Testis (tissue), 2 donors: ENCODE measurements at regions not wholly inside any gene's neighbourhood (a gene's known extent, or its start where the extent isn't known, plus 50 kb on each side); places are given as distances from the start of the nearest gene placed in this dataset.
"Not testable (repeated sequence)": the region's sequence is repeated elsewhere in the genome, so short reads cannot be mapped to it uniquely, and the experiment has no call there.

Source experiments
- DNase-seq: peaks from one replicate; pipeline ENCODE4 v3.0.0-alpha.2; 2019
- H3K27ac ChIP-seq, 2 donors: fragments of 200-600 bp; sonication (generic); one replicate each; pipeline ENCODE4 v1.5.1; 2019
- H3K27me3 ChIP-seq: fragments of 200-600 bp; sonication (generic); one replicate; pipeline ENCODE4 v1.5.1; 2019
- H3K36me3 ChIP-seq: fragments of 200-600 bp; sonication (generic); one replicate; pipeline ENCODE4 v1.5.1; 2017; ENCODE audit warnings: low read depth; ENCODE audit errors: missing control alignments
- H3K4me1 ChIP-seq: fragments of 200-600 bp; sonication (generic); one replicate; pipeline ENCODE4 v1.5.1; 2019
- H3K4me3 ChIP-seq, 2 donors: fragments of 200-600 bp; sonication (generic); one replicate each; pipeline ENCODE4 v1.5.1; 2017 to 2019
- H3K9me3 ChIP-seq: fragments of 200-600 bp; sonication (generic); one replicate; pipeline ENCODE4 v1.5.1; 2017
- CTCF ChIP-seq, 3 experiments: fragments of 450-650 bp in 2 of 3; fragments of 200-600 bp in 1 of 3; sonication (generic) in 1 of 3; IDR thresholded peaks; one replicate each; pipeline ENCODE4 v1.5.1; 2016 to 2019; ENCODE audit warnings: antibody characterized with exemption in 3 of 3, mild to moderate bottlenecking in 2 of 3, moderate library complexity in 1 of 3
- POLR2A ChIP-seq: fragments of 450-650 bp; IDR thresholded peaks from one replicate; pipeline ENCODE4 v1.6.1; 2017; ENCODE audit warnings: antibody characterized with exemption, mild to moderate bottlenecking, moderate library complexity
- WGBS, 2 donors: methylation state at CpG; one replicate each; pipeline ENCODE4 v1.1.5; 2018; 5-methylcytosine and 5-hydroxymethylcytosine counted together
- intact Hi-C: fragments of 100-400 bp; cut with DNase I; formaldehyde crosslinking; loops from one replicate; pipeline ENCODE4 v1.15.1; 2023; ENCODE audit warnings: low total_unique reads

GRCh38 chr1:220421508-220421907 lies 106.4 kb upstream of the MARK1 start:
- TF ChIP-seq POLR2A: no peak
- TF ChIP-seq CTCF (IDR thresholded peaks at IDR 0.05): no peak
- intact Hi-C loops: no loop called here
- H3K27me3 ChIP-seq: no peaks in the 10 kb centered on the region
- no peaks in the 10 kb centered on the region for H3K36me3 ChIP-seq
- H3K27ac ChIP-seq: no peak overlapping the region
- no peaks in the 10 kb centered on the region for H3K9me3 ChIP-seq
- DNase-seq: no peak
- no peaks in the 10 kb centered on the region for H3K4me1 ChIP-seq
- 69 to 75% methylated on average over 2 of the region's 2 CpGs for WGBS, 2 donors
- no peak overlapping the region for H3K4me3 ChIP-seq

DNA sequence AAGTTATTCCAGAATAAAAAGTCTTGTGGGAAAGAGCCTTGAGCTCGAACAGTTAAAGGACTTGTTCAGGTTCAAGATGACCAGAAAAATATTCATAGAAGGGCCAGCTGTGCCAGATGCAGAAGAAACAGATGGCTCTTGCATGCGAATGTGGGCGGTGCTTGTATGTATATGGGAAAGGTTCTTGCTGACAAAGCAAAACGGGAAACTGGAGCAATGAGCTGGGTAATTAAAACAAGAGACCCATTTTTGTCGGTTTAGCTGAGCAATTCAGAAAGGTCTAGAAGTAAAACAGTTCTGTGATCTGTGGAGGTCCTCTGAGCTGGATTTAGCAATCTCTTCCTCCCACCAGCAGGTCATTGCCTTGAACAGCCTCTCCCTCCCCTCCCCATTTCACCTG lies 107.2 kb upstream of the MARK1 start:
- Histone ChIP-seq H3K36me3 (no peaks in the 10 kb centered on the region), H3K4me1 (no peaks in the 10 kb centered on the region), H3K4me3 (no peak overlapping the region), H3K27me3 (no peaks in the 10 kb centered on the region), H3K9me3 (no peaks in the 10 kb centered on the region), H3K27ac (no peak overlapping the region)
- no peak for DNase-seq
- intact Hi-C loops: no loop called here
- no peak for TF ChIP-seq CTCF (IDR thresholded peaks at IDR 0.05)
- no peak for TF ChIP-seq POLR2A
- 51% methylated on average over 5 of the region's 5 CpGs for WGBS, 2 donors

GRCh38 chr1:220412382-220412781 lies 115.6 kb upstream of the MARK1 start:
- H3K36me3 ChIP-seq, H3K4me3 ChIP-seq, DNase-seq, H3K27ac ChIP-seq, H3K4me1 ChIP-seq, H3K9me3 ChIP-seq, intact Hi-C loops, H3K27me3 ChIP-seq: not testable (repeated sequence)
- 50 to 71% methylated on average over 1 to 15 of the region's 19 CpGs for WGBS, 2 donors

DNA sequence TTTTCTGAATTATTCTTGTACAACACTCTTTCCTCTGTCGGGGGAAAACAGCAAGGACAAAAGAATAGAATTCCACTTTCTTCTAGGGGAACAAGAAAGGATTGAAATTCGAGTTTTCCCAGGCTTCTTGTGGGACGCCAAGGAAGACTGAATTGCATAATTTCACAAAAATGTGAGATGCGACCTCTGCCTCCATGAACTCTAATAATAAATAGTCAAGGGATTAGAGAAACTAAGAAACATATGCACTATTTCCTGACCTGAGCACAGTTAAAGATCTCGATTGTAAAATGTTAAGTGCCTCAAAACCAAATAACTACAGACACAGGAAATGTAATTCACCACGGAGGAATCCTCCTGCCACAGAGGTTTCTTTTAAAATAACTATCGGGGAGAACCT lies 117.3 kb upstream of the MARK1 start:
- Histone ChIP-seq H3K9me3 (no peaks in the 10 kb centered on the region), H3K27ac (no peak overlapping the region), H3K4me1 (no peaks in the 10 kb centered on the region), H3K36me3 (no peaks in the 10 kb centered on the region), H3K27me3 (no peaks in the 10 kb centered on the region), H3K4me3 (no peak overlapping the region)
- WGBS, 2 donors: 60 to 62% methylated on average over 7 of the region's 7 CpGs
- no peak for DNase-seq
- no peak for TF ChIP-seq CTCF (IDR thresholded peaks at IDR 0.05)
- TF ChIP-seq POLR2A: no peak
- intact Hi-C loops: no loop called here

DNA sequence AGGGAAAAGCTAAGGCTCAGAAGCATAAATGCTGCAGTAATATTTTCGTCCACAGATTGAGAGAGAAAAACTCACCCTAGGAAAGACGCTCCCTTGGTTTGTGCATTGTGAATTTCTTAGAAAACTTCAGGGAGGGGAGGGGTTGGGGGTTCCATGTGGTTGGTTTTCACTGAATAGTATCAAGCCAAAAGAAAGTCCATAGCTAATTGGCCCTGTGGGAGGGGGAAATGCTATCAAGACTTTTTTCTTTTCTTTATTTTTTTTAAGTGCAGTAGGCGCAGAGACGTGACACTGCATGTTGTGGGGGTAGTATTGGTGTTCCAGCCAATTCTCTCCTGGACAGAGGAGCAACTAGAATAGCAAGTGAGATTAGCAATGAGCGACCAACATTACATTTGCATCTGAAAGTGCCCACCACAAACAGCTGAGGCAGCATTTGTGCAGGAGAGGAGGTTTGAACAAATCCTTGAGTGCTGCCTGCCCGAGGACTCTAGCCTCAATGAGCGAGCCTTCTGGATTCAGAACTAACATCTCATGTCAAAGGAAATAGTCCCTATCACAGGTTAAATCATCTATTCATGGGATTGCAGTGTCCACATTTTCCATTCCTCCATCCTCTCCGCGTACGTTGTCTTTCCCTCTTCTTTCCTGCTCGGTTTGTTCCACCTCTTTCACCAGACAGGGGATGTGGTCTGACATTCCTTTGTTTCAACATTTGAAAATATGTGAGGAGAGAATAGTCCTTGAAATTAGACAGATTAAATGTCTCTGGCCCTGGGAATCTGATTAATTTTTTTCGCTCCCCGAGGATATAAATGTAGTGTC lies 118.0 kb upstream of the MARK1 start:
- intact Hi-C loops: no loop called here
- 63 to 65% methylated on average over 13 of the region's 13 CpGs for whole genome bisulfite sequencing, 2 donors
- Histone ChIP-seq H3K4me3 (no peak overlapping the region), H3K4me1 (no peaks in the 10 kb centered on the region), H3K27ac (no peak overlapping the region), H3K36me3 (no peaks in the 10 kb centered on the region), H3K9me3 (no peaks in the 10 kb centered on the region), H3K27me3 (no peaks in the 10 kb centered on the region)
- TF ChIP-seq POLR2A (no peak), CTCF (IDR thresholded peaks at IDR 0.05) (no peak)
- no peak for DNase-seq
